NK-92 treated with Interleukin-12 subunit alpha and Interleukin-12 subunit beta, amount 100 ng/mL, for 24 hours (cell line): ENCODE measurements at regions not wholly inside any gene's neighbourhood (a gene's known extent, or its start where the extent isn't known, plus 50 kb on each side); places are given as distances from the start of the nearest gene placed in this dataset.

Experiments
- DNase-seq: peaks from one replicate; lab custom pipeline; 2025; lab: John Stamatoyannopoulos, UW

DNA sequence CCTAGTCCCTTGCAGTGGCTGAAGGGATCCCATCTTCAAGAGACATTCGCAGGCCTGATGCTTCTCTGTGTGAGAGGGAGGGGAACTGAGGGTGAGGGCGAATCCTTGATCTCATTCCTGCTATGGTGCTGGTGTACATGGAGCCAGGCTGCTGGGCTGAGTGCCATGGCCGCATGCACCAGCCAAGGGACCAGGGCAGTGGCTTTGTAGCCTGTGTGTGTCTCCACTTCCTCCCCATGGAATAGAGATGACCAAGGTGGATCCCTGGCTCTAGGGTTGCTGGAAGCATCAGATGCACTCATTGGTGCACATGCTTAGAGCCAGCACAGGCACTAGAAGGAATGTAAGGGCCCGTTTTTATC is 195.0 kb downstream of the FOXL1 start:
- no peak for DNase-seq

DNA sequence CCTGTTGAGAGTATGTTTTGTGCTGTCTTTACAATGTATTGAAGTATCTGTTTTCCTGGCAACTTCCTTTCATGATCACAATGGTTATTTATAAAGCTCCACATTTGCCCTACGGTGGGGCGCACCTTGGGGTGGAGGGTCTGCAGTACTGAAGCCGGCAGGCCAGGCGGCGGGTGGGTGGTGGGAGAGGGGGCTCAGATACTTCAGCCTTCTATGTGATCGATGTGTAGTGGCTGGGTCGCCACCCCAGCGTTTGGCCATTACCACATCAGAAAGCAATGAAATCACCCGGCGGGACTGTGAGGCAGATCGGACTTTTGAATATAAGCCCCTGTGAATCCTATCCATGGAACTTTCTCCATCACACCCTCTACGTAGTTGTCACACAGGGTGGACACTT is 196.6 kb downstream of the FOXL1 start:
- DNase-seq, result no peak

DNA sequence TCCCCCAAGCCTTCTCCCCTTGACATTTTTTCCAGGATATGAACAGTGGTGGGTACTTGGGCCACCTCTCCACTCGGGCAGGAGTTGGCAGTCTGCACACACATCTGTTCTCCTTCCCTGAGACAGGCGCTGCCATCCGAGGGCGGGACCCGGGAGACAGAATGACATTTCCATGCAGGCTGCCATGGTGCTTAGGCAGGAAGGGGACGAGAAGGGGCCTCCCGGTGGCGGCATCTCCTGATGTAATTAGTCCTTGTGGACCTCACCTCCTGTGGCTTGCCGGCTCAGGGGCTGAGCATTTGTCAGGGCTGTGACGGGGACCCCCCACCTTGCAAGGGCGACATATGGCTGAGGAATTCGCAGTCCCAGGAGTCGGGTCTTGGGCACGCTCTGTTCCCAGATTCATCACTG is 197.2 kb downstream of the FOXL1 start:
- no peak for DNase-seq

DNA sequence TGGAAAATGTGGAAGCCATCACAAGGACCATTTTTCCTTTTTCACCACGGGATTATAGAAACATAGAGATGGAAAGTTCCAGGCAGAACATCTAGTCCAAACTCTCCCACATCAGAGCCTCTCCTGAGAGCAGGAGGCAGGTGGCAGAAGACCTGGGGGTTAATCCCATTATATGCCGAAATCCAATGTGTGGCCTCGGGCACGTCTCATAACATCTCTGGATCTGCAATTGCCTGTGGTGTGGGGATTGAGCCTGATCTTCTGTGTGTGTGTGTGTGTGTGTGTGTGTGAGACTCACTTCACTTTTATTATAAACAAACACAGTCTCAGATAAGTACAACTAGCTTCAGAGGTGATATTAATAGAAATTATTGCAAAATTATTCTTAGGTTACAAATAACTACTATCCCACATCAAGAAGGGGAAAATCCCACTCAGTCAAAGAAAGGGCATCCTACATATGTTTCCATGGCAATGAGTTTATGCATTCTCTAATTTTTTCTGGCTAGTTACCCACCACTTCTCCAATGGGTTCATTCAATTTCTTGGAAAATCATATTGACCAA is 199.1 kb downstream of the FOXL1 start:
- DNase-seq, result no peak

DNA sequence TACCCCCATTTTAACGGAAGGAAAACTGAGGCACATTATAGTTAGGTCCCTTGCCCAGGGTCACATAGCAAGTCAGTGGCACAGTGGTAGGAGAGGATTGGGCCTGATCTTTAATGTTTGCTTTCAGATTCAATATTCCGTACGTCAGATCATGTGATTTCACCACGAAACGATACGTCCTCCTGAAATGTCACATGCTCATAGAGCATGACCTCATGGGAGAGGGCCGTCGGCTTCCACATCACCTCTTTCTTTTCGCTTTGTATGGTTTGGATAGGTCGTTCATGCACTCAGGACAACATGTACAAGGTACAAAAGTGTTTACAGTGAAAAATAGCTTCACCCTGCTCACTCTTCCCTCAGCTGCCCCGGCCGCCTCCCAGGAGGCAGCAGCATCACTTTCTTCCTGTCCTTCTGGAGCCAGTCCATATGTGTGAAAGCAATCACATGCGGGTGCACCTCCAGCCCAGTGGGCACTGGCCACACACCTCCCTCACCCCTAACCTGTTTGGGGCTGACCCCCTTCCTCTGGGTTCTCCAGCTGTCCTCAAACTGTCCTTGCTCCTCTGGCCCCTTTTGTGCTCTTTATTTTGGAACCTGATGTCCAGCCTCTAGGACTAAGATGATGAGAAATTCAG is 199.9 kb downstream of the FOXL1 start:
- DNase-seq, result no peak

DNA sequence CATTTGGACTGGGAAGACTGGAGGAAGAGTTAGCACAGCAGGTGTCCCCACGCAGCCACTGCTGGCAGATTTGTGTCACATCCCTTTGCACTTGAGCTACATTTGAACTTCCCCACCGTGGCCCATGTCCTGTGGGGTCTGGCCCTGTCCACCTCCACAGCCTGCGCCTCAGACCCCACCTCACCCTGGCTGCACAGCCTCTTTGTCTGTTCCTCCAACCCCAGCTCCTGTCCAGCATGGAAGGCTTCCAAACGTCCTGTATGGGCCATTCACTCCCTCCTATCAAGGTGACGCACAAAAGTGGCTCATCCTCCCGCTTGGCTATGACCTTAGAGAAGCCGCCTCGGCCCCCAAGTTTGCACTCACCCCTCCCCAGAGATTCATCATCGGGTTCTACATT is 200.6 kb downstream of the FOXL1 start:
- no peak for DNase-seq

DNA sequence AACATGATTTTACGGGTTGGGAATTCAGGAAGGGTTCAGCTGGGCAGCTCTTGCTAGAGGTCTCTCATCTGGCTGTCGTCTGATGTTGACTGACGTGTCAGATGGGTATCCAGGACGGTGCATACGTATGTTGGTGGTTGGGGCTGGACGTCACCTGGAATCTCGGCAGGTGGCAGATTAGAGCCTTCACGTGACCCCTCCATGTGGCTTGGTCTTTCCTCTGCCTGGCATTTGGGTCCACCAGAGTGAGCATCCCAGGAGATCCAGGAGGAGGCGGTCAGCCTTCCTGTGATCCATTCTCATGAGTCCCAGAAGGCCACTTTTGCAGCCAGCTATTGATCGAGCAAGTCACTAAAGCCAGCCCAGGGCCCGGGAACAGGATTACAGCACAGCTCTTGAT is 202.7 kb downstream of the FOXL1 start:
- no peak for DNase-seq

DNA sequence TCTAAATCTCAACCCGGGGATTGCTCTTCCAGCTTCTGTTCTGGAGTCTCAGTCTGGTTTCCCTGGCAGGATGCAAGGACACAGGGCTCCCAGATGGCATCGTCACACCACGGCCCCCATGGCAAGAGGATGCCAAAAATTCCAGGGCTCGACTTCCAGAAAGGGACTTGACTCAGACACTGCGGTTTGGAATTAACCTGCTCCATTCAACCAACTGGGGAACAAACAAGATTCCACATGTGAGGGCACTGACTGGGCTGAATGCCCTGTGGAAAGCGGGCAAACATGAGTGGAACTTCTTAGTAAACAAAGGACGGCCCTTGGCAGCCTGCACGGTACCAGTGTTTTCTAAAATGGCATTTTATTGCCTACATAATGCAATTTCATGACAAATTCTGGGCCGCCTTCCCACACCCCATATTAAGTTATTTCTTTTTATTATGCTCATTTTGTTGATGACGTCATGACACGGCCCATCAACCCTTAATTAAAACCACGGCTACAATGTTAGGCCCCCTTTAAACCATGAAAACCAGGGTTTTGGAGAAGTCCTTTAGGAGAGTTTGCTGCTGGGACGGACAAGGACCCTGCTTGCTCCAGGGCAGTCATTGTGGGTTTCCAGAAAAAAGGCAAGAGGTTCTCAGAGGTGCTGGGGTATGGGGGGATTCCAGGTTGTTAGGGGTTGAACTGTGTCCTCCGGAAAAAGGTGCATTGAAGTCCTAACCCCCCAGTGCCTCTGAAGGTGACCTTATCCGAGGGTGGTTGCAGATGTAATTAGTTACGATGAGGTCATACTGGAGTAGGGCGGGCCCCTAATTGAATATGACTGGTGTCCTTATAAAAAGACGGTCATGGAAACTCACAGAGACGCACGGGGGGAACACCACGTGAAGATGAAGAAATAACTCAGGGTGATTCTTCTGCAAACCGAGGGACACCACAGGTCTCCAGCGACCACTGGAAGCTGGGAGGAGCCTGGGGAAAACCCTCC is 205.6 kb downstream of the FOXL1 start:
- no peak for DNase-seq

DNA sequence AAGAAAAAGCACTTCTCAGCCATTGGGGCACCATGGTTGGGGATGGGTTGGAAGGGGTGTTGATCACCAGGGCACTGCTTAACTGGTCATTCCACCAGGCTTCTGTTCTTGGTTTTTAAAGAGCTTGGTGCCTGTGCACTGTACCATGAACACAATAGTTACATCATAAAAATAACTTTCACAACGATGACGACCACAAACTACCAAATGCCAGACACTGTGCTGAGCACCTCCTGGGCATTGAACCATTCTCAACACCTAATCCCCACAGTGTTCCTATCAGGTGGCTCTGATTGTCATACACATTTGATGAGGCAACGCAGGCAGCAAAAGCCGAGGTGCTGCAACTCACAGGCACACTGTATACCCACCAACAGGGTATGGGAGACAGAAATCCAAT is 208.0 kb downstream of the FOXL1 start:
- no peak for DNase-seq

DNA sequence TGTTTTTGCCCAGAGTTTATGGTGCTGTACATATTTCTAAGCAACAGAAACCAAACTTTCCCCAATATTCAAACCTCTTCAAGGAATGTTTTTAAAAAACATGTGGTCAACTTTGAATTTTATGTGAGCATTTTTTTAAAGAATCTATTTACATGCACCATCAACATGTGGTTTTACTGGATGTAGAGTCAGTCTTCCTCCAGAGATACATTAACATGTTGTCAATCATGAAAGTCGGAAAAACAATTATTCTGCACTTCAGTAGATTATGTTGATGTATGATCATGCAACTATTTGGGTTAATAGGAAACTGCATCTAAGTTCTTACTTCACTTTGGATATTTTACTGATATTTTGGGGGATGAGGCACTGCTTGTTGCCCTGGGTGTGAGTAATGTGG is 208.6 kb downstream of the FOXL1 start:
- no peak for DNase-seq

DNA sequence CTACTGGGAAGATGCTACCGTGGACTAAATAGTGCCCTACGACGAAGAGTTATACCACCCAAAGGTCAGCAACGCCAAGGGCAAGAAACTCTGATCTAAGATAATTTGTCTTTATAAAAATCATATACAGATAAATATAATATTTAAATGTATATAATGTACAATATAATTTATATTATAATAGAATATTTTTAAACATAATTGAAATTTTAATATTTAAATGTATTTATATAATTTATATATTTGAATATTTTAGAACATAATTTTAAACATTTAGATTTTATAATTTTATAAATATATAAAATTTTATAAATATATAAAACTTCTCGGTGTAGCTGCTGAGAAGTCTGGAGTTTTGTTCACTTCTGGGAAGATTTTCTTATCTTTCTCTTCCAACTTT is 209.2 kb downstream of the FOXL1 start:
- no peak for DNase-seq

DNA sequence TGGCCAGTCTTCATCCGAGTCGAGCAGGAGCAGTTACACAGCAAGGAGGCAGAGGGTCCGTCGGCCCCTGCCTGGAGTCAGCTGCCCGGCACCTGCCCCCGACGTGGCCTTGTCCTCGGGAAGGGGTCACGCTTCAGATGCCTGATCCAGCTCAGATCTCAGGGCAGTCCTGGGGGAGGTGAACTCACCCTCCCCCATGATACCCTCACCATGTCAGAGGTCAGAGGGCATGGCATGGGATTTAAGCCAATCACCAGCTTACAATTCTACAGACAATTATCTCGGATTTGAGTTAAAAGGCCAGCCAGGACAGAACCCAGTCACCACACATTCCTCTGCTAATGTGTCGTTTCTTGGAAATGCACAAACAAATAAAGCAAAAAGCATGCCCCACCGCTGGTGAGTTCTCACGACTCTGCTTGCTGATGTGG is 211.3 kb downstream of the FOXL1 start:
- DNase-seq, result no peak

DNA sequence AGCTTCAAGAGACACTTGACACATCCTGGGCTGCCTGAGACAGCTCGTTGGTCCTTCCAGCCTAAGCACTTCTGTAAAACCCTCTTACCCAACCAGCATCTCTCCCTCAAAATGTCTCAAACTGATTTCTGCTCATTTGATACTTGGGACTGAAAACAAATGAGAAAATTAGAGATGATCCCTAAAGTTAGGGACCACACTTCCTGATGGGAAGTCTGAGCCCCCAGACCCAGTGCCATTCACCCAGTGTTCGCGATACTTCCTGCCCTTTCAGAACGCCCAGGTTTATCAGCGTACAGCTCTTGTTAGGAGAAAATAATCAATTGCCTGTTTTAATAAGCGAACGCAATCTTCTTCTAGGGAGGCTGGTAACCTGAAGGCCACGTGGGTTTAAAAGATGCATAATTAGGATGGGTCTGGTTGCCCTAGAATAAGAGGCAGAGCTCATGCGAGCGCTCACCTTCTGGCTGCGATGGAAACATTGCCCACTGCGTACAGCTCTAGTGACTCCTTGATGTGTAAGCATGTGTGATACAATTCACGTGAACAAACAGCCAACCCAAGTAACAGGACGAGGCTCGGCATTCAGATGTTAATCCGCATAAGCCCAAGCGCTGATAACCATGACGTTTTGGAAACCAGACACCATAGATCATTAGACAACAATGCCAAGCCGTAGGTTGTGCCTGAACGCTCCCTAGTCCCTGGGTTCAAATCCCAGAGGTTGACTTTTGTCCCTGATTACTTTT is 213.1 kb downstream of the FOXL1 start:
- DNase-seq, result no peak

DNA sequence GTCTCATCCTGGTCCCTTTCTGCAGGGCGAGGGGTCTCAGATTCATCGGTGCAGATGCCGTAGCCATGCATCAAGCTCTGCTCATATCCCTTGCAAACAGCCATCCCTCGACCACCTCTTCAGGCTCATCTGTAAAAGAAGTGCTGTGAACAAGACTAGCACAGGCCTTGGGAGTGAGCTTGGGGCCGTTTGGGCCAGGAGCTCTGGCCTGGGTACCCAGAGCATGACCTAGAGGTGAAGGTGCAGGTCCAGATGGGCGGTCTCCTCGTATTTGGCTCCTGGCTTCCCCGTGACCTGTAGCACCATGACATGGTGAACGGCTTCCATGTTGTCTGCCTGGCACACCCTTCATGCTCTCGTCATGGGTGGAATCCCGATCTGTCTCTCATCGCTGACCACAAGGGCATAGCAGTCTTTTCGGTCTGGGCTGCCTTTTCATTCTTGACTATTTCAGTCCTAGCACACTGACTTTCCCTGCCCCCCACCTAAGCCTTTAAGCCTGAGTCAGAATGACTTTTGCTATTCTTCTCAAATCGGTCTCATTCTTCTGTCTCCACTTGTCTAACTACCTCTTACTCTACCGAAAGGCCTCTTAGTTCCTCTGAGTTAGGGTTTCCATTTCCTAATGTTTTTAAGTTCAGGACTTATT is 216.0 kb downstream of the FOXL1 start:
- DNase-seq, result no peak

DNA sequence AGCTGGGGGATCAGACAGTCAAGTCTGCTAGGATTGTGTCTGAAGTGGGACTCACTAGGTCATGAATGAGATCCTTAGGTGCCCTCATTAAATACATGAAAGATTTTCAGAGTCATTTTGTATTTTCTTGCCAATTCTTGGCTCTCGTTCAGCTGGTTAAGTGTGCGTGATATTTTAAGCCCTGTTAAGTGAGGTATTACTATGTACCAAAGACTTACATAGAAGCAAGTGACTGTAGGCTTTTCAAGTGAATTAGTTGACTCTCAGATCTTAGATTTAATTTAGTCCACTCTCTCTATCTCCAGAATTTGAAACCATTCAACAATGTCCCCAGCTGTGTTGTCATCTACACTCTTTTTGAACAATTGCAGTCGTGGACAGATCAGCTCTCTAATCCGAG is 219.4 kb downstream of the FOXL1 start:
- DNase-seq, result no peak

DNA sequence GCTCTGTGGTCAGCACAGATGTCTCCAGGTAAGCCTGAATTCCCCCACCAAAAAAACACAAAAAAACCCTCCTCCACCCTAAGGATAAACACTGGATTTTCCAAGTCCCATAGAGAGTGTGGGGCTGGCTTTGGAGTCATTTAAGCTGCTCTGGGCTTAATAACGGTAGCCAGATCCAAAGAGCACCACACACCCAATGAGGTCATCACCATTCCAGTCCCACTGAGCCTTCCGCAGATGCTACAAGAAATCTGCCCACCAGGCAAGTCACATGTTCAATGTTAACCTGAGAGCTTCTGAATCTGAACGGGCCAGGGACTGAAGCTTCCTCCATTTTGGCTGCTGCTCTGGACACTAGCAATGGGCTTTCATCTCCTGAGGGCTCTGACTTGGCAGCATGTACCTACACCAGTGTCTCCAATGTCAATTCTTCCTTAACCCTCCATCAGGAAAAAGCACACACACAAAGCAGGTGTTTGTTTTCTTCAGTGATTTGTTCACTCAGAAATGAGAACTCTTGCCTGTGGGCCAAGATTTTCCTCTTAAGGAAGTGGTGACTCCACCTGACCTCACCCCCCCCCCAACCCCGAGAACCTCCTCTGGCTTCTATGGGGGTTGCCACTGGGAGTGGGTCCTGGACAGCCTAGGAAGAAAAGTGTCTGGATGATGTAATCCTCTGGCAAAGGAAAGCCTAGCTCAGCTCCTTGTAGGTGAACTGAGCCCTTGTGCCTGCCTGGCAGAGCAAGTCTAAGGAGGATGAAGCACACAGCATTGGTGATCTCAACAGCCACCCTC is 220.1 kb downstream of the FOXL1 start:
- no peak for DNase-seq

DNA sequence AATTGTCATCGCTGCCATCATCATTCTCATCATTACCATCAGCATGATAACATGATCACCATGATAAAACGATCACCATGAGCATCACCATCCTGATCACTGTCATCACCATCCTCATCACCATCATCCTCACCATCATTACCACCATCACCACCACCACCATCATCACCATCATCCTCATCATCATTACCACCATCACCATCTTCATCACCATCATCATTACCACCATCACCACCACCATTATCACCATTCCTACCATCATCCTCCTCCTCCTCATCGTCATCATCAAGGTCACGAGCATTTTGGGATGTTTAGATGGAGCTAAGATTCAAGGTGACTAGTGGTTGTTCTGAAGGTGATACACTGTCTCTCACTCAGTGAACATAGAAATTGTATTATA is 221.0 kb downstream of the FOXL1 start:
- no peak for DNase-seq

DNA sequence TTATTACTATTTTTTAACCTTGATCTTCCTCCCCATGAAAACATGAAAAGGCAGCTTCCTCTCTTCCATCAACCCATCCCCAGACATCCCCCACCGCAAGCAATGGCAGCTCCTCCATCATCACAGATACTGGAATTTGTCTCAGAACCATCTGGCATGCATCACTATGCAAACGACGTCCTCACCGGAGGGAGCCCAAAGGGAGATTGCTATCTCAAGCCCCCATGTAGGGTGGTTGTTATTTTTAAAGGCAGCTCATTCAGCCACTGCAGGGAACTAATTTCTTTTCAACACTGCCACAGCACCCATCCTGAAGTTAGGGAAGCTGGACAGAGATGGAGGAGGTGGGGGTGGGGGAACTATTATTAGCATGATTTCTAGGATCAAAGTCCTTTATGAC is 222.5 kb downstream of the FOXL1 start:
- no peak for DNase-seq

DNA sequence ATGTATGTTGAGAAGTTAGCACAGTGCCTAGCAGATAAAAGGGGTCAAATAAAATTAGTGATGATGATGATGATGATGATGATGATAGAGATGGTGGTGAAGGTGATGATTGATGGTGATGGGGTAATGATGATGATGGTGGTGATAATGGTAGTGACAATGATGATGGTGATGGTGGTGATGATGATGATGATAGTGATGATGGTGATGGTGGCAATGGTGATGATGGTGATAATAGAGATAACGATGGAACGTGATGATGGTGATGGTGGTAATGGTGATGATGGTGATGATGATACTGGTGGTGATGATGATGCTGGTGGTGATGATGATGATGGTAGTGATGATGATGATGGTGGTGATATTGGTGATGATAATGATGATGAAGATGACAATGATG is 223.7 kb downstream of the FOXL1 start:
- DNase-seq, result no peak

DNA sequence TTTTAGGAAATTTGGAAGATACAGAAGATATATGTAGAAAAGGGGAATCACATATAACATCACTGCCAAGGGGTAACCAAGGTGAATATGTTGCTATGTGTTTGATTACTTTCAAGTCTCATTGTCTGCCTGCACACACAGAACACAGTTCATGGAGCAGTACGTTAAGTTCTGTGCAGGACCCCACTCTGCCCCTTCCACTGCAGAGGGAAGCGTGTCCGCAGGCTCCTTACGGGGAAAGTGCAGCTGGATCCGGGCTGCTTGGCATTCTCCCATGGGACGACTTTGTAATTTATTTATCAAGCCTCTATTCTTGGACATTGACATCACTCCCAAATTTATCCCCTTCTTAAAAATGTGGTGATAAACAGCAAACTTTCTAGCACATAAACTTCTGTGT is 226.8 kb downstream of the FOXL1 start:
- no peak for DNase-seq

DNA sequence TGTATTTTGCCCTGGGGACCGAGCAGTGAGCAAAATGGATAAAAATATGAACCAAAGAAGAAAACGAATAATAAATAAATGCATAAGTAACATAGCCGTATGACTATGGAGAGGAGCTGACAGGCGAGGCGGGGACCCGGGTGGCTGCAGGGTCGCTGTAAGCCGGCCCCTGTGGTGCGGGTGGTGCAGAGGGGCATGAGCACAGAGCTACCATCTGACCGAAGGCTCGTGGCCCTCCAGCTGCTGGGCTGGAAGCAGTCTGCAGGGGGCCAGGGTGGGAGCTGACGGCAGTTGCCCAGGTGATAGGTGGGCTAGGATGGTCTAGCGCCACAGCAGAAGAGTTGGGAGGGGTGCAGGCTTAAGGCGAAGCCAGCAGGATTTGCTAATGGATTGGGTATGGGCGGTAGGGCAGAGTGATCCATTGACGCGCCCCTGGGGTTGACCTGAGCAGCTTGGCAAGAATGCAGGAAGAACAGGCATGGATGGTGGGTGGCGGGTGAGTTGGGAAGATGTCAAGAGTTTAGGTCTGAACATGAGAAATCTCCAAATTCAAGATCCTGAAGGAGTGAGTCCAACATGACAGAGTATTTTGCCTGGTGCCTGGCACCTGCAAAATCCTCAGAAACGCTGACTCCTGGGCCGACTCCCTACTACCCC is 228.0 kb downstream of the FOXL1 start:
- DNase-seq, result no peak
